Astrocyte of the spinal cord (primary cell): ENCODE measurements at regions not wholly inside any gene's neighbourhood (a gene's known extent, or its start where the extent isn't known, plus 50 kb on each side); places are given as distances from the start of the nearest gene placed in this dataset.

ENCODE experiments used
- DNase-seq: peaks from one replicate; pipeline ENCODE4 v3.0.0; 2011; ENCODE audit warnings: low read depth, low spot score
- H3K4me3 ChIP-seq: 2 replicates; pipeline ENCODE4 v1.5.1; 2011; ENCODE audit warnings: low read depth, mild to moderate bottlenecking, low read length, moderate library complexity
- CTCF ChIP-seq: IDR thresholded peaks from 2 replicates; pipeline ENCODE4 v1.5.1; 2012; ENCODE audit warnings: low read depth, mild to moderate bottlenecking, low read length, inconsistent platforms
- in situ Hi-C: cut with HindIII; loops from 2 replicates; pipeline ENCODE4 v1.10.0; 2017; ENCODE audit warnings: low sequenced_read_pairs

- H3K4me3 ChIP-seq, result no peak overlapping the region
- peak; percentile 77 for DNase-seq
- no peak for TF ChIP-seq CTCF
- in situ Hi-C loops, result no loop called here
Observed at GRCh38 chr6:1144842-1145767, 166.8 kb upstream of the FOXQ1 start.

GRCh38 chr6:1143655-1144054 lies 168.2 kb upstream of the FOXQ1 start:
- in situ Hi-C loops, result no loop called here
- peak; percentile 50 for DNase-seq
- TF ChIP-seq CTCF, result no peak
- H3K4me3 ChIP-seq, result no peak overlapping the region

- no peak for DNase-seq
- H3K4me3 ChIP-seq, result no peak overlapping the region
- in situ Hi-C loops, result no loop called here
- no peak for TF ChIP-seq CTCF
Observed at GRCh38 chr6:1139155-1139890, 172.6 kb upstream of the FOXQ1 start.

GRCh38 chr6:1137849-1138248 lies 174.0 kb upstream of the FOXQ1 start:
- no peak for DNase-seq
- TF ChIP-seq CTCF, result no peak

GRCh38 chr6:1136827-1137226 lies 175.1 kb upstream of the FOXQ1 start:
- H3K4me3 ChIP-seq, result no peak overlapping the region
- in situ Hi-C loops, result no loop called here
- no peak for DNase-seq
- no peak for TF ChIP-seq CTCF

More at GRCh38 chr6:1137849-1138248, 174.0 kb upstream of the FOXQ1 start:
- in situ Hi-C loops, result no loop called here
- H3K4me3 ChIP-seq, result no peak overlapping the region

- in situ Hi-C loops, result no loop called here
- DNase-seq, result peak; percentile 76
- H3K4me3 ChIP-seq, result no peak overlapping the region
- TF ChIP-seq CTCF, result no peak
Observed at GRCh38 chr6:1136415-1136774, 175.5 kb upstream of the FOXQ1 start.
